Loucy (cell line): ENCODE measurements at regions not wholly inside any gene's neighbourhood (a gene's known extent, or its start where the extent isn't known, plus 50 kb on each side); places are given as distances from the start of the nearest gene placed in this dataset.

Source experiments
- CTCF ChIP-seq: fragments of 200-600 bp; sonication (generic); conservative IDR thresholded peaks from 2 replicates; pipeline ENCODE4 v1.5.1; 2014; ENCODE audit warnings: mild to moderate bottlenecking, antibody characterized with exemption, low read length
- EZH2phosphoT487 ChIP-seq: fragments of 200-600 bp; IDR thresholded peaks from 2 replicates; pipeline ENCODE4 v1.6.1; 2018; ENCODE audit warnings: antibody characterized with exemption, mild to moderate bottlenecking, moderate library complexity, borderline replicate concordance

GRCh38 chr12:24608108-24608507 lies 340.8 kb downstream of the BCAT1 start:
- TF ChIP-seq CTCF (no peak), EZH2phosphoT487 (no peak)
